HG03108 (cell line): ENCODE measurements at regions not wholly inside any gene's neighbourhood (a gene's known extent, or its start where the extent isn't known, plus 50 kb on each side); places are given as distances from the start of the nearest gene placed in this dataset.

ENCODE experiments used
- ATAC-seq: cut with Tn5 transposase; IDR thresholded peaks from one replicate; pipeline ENCODE4 v1.9.1; 2021; ENCODE audit warnings: moderate library complexity; ENCODE audit not compliant: unreplicated experiment

DNA sequence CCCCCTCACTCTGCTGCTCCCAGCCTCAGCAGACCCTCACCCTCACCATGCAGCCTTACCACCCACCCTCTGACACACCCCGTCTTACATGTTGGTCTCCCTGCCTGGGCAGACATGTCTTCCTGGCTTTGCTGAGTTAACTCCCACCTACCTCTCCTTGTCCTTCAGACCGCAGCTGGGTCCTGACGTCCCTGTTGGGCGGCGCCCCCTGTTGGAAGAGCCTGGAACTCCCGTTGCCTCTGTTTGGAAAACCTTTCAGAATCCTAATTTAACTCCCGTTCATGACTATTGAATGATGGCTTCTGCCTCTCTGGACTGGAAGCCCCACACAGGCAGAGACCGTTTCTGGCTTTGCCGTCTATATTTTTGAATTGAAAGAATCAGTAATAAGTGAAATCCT lies 245.1 kb downstream of the MYLK4 start:
- no peak for ATAC-seq

DNA sequence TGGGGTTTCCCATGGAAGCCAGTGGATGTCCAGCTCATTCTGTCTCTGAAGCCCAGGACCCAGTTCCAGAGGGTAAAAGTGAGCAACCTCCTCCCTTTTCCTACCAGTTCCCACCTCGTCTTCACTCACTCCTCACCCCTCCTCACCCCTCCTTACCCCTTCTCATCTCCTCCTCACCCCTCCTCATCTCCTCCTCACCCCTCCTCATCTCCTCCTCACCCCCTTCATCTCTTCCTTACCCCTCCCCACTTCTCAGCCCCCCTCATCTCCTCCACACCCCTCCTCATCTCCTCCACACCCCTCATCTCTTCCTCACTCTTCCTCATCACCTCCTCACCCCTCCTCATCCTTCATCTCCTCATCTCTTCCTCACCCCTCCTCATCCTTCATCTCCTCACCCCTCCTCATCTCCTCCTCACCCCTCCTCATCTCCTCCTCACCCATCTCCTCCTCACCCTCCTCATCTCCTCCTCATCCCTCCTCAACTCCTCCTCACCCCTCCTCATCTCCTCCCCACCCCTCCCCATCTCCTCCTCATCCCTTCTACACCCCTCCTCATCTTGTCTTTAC lies 246.1 kb downstream of the MYLK4 start:
- ATAC-seq: no peak

DNA sequence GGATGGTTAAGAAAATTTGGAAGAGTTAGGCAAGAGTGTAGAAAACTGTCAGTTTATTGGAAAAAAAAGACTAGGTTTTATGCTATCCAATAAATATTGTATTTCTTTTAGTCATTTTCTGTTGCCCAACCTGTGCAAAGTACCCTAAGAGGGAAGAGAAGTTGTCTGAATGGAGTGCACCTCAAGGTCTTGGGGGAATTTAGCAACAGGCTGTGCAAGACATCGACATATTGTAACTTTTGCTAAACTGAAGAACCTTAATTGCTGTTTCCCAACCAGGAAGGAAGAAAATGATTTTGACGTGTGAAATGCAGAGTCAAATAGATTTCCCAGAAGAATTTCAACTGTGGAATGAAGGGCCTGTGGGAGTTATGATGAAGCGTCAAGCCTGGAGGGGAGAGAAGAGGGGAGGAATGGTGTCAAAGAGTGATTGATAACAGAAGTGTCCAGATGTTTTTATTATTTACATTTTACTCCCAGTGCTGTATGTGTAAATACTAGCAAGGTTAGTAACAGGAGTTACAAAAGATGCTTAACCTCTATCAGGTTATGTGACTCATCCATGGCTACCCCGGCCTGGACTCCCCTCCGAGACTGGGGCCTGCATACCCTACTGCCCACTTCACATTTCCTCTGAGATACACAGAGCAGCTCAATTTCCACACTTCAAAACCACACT lies 246.8 kb downstream of the MYLK4 start:
- ATAC-seq: no peak

DNA sequence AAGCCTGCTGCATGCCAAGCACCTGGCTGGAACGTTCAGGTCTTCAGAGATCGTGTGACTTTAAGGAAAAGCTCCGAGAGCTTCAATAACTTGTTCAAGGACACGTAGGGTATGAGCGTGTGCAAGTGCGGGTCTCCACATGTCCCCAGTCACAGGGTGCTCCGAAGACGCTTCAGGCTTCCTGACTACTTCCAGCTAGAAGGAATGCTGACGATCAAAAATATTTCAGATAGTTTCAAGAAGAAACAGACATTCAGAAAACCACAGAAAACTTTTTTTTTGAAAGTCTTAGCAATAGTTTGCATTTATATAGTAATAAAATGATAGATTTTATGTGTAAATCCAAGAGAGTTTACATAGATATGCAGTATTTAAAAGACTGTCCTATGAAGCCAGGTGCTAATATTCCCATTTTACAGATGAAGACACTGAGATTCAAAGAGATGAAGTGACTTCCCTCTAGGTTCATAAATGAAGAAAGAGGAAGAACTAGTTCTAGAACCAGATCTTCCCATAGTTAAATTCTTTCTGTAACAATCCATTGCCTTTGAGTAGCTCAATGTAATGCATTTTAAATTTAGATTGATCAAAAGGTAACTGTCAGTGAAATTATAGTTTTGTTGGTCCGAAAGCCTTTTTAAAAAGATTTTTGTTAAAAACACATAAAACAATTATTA lies 247.6 kb downstream of the MYLK4 start:
- no peak for ATAC-seq

DNA sequence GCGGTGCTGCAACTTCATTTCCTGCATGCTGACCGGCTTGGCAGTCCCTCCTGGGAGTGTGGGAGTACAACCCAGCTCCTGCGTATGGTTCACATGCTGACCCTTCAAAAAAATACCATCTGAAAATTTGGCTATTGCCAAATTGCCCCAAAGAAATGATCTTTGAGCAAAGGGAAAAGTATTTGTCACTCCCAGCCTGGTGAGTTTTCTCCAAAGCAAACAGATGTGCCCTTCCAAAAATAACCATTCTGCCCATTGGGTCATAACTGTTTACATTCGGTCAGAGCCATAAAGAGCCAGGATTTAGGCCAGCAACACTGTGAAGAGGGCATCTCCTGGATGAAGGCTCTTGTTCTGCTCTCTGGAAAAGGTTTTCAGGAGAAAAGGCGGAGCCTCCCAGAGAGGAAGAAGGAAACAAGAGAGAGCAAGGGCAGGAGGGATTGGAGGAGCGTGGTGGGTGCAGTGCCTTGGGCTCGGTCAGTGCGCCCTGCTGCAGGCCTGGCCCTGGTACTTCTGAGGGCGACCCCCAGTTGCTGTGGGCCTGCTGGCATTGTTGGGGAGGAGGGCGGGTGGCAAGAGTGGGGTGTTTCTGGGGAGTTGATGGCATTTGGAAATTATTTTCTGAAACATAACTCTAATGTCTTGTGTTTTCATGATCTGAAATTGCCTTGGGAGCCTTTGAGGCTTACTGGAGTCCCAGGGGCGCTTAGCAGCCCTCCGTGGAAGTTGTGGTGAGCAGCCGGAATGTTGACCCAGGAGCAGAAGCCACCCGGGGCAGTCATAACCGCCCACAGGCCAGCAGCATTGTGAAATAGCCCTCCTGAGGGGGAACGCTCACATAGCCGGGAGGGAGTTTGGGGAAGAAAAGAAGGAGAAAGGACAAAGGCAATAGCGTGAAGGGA lies 248.4 kb downstream of the MYLK4 start:
- no peak for ATAC-seq

DNA sequence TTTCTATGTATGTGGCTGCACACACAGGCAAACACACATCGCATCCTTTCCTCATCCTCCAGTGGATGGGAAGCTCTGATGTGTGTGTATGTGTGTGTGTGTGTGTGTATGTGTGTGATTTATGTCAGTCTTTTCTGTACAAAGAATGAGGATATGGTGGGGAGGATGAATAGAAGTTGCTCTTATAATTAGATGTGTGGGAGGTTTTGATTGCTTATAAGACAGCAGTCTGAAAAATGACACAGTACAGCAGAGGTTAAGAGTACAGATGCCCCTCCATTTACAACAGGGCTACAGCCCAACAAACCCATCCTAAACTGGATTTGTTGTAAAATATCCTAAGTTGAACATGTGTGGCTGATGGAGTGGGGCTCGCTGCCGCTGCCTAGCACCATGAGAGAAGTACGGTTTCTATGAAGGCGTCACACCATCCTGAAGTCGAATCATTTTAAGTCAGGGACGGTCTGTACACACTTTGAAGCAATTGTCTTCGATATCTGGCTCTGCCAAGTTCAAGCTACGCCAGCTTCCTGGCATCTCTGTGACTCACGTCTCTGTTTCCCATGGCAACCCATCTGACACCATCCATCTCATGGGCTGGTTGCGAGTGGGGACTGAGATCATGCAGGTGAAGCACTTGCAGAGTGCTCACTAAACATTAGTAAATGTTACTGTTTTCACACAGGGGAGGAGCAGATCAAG lies 252.6 kb downstream of the MYLK4 start:
- no peak for ATAC-seq

DNA sequence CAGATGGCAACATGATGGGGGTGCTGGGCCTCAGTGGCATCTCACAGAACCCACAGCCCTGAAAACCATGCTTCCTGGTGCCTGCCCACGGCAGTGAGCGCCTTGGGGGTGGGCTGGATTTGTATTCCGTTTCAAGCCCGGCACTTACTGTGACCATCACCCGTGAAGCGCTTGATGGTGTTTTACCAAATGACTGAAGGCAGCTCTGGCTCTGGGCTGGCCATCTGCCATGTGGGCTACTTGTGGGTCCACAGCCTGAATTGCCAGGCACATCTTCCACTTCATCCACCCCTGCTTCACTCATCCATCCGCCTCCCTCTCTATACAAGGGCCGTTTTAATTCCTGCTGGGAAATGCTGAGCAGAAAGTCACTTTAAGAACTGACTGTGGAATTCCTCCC lies 250.9 kb upstream of the GMDS start:
- ATAC-seq: no peak

DNA sequence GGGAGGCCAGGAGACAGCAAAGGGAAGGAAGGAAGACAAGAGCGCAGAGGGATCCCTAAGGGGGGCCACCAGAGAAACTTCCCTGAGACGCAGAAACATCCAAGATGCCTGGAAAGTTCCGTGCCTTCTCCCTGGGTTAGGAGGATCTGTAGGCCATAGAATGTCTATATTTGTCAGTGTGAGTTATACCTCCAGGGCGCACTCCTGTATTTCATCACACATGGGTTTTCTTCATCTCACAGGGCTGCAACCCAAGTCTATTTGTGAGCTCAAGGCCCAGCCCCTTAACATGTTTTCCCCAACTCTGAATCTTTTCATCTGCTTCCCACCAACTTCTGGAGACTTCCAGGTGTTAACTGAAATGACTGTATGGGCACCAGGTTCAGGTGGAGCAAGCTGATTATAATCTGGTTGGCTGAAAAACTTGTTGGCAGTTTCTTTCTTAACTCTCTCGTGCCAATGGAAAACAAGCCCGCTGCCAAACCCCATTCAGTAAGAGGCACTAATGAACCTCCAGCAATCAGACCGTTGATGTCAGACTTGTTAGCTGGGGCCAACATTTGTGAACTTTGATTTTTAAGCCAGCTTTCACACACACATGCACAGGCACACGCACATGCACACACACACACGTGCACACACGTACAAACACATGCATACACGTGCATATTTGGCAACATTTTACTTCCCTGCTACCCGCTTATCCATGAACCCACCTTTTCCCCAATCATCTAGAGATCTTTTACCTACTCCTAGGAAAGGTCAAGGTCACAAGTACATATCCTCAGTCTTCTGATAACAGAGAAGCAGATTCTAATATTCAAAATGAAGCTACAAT lies 247.5 kb upstream of the GMDS start:
- ATAC-seq: no peak

DNA sequence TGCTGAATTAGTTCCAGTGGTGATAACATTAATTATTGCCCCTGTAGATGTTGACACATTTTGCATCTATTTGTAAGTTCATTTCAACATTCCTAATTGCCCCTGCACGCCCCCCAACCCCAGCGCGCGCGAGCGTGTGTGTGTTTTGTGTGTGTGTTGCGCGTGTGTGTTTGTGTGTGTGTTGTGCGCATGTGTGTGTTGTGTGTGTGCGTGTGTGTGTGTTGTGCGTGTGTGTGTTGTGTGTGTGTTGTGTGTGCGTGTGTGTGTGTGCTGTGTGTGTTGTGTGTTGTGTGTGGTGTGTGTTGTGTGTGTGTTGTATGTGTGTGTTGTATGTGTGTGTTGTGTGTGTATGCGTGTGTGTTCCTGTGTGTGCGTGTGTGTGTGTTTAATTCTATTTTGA lies 245.7 kb upstream of the GMDS start:
- ATAC-seq: no peak

DNA sequence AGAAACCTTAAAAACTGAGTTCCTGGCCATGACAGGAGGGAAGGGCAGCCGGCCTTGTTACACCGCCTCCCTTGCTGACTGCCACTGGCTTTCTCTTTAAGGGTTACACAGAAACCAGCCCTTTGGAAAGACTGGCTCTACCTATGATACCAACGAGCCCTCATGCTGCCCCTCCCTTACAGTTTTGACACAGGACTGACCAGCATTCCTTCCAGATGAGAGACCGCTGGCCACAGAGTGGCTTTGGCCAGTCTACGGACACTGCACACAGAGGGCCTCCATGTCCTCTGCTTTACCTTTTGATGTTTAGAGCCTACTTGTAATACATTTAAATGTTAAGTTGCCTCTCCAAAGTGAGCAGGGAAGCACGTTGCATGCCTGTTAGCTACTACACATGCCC lies 243.2 kb upstream of the GMDS start:
- ATAC-seq: no peak

DNA sequence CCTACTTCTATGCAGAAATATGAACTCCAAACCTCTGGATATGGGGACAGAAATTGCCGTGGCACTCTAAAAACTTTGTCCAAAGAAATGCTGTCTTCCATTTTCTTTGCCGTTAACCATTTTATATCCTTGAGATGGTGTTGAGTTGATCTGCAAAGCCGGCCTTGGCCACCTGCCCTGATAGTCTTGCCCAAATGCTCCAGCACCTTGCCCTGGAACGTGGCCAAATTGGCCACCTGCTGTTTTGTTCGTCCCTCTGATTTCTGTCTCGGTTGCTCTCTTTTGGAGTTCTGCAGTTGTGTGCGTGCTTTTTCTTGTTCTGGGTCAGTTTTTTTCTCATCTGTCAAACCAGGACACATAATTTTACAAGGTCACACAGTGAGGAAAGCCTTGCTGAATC lies 239.7 kb upstream of the GMDS start:
- ATAC-seq: no peak

DNA sequence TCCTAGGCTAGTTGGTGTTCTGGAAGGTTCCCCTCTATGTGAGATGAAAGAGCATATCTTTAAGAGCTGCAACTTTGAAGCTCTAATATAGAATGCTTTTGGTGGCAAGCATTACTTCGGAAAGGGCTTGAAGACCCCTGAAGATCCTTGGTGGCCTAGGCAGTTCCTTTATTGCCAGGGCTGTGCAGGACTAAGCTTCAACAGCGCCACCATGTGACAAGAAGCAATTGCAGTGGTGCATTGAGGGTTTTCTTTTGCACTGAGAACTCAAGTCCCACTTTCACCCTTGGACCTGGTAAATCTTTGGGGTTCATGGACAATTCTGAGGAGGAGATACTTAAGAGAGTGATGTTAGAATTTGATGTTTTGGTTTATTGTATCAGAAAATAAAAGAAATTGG lies 237.4 kb upstream of the GMDS start:
- no peak for ATAC-seq

DNA sequence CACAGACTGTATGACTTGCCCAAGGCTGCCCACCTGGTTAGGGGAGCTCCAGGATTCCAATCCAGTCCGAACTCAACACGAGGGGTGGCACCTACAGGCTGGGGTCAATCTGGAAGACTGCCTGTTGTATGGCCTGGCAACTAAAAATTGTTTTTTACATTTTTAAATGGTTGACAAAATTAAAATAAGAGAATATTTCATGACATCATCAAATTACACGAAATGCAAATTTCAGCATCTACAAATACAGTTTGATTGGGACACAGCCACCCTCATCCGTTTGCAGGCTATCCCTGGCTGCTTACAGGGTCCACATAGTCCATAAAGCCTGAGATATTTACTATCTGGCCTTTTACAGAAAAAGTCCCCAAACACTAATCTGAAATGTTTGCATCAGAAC lies 235.9 kb upstream of the GMDS start:
- ATAC-seq: no peak

DNA sequence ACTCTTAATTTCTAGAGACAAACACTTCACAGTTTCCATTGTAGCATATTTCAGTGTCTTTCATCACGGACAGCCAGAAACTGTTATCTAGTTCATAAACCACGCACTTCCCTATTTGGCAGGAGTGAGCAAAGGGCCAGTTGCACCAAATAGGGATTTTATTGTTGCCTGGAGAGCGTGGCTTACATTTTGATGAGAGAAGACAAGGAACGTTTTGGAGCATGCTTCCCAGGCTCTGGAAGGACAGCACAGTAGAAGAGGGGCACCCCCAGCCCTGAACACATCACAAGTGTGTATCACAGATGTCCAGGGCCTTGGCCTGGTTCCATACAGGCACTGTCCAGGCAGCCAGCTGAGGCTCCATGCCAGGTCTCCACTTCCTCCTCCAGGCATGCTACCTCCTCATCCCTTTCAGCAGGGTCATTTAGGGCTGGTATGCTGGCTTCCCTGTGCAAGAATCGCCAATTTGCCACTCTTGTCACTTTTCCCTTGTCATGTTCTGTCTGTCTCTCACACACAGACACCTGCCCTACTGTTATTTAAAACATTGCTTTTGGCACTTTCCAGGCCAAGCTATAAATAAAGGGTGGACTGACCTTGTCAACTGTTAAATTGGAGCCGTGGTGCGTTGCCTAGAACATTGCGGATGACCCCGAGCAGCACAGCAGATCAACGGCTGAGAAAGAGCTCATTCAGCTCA lies 235.0 kb upstream of the GMDS start:
- ATAC-seq: no peak

DNA sequence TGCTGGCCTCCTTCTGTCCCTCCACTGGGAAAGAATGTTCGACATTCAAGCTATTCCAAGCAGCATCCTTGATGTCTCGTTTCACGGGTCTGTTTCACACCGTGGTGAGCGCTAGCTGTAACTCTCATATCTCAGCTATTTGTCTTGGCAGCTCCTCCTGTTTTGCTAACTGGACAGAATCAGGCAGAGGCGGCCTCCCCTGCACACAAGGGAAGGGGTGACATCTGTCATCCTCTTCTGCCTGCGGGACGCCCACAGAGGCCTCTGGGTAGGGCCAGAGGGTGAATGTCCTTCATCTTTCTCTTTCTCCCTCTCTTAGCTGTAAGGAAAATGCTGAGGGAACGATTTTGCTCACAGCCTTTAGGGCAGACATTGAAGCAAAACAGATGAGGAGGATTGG lies 232.8 kb upstream of the GMDS start:
- no peak for ATAC-seq

DNA sequence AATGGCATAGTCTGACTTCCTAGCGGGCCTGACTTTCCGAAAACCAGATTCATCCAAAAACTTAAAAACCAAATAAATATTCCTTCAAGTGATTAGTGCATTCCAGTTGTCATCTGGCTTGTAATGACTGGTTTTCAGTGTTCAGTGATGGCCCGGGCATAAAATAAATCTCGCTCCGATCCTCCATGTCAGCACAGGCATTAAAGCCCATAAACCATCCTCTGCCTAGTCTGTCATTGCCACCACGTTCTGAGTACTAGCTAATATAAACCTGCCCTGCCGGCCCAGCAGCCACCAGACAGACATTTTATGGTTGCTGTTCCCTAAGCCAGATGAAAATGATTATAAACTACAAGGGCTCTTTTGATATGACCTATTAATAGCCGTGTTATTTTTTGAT lies 232.3 kb upstream of the GMDS start:
- no peak for ATAC-seq

DNA sequence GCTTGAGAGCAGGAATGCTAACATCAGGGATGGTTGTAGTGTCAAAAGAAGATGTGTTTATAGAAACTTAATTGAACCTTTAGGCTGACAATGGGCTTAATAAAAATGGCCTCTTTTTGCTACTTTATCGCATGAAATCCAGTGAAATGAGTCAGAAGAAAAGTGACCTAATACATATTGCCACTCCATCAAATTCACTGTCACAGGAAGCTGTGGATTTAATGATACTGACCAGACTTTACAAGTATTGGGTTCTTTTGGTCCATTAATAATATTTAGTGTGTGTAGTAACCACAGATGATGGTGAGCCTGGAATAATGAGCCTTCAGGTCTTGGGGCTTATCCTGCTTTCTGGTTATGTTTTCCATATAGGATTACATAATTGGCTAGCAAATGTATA lies 231.8 kb upstream of the GMDS start:
- ATAC-seq: no peak

DNA sequence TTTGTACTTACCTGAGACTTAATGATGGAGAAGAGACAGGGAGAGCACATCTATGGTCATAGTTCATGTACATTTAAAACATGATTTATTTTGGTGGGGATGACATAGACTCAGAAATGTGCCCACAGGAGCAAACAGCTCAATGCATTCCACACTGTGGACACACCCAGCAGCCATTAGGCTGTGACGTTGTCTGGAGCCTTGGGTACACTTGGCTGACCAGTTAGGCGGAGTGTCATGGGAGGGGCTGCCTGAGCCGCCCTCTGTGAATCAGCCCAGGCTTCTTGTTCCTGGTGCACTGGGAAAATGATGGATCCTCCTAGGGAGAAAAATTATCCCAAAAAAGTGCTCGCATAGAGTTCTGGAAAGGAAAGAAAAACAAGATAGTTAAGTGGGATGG lies 231.0 kb upstream of the GMDS start:
- ATAC-seq: no peak

DNA sequence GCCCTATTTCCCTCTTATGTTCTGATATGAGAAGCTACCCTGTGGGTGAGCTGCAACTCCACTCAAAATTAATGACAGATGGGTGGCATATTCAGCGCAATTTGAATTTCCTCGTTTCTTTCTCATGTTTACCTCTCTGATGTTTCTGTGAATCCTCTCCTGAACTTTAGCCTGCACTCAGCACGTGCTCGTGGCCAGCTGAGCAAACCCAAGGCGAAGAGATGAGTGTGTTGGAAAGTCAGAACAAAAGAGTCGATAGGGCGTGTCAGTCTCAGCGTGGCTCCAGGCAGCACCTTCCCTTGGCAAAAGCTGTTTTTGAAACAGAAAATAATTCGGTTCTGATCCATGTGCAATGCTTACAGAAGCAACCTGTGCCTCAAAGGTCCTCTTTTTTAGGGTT lies 226.1 kb upstream of the GMDS start:
- ATAC-seq: no peak

DNA sequence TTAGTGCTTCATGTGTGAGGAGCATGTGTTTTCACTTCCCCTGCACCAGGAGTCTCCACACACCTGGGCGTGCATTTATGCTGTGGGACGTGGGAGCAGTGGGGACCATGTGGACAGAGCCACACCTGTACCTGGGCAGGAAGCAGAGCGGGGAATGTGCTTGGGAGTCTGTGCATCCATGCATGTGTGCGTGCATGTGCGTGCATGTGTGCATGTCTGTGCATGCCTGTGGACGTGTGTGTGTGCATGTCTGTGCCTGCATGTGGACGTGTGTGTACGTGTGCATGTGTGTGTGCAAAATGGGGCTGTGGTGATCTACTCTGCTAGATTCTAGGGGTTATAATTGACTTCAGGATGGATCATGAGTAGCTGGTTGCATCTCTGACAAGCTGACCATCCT lies 224.0 kb upstream of the GMDS start:
- ATAC-seq: no peak
